Activated CD4-positive, CD25-positive, alpha-beta regulatory T cell treated with anti-CD3 and anti-CD28 coated beads, Interleukin-2, amount 50 U/mL, for 24 hours (primary cell): ENCODE measurements at regions not wholly inside any gene's neighbourhood (a gene's known extent, or its start where the extent isn't known, plus 50 kb on each side); places are given as distances from the start of the nearest gene placed in this dataset.
"Not testable (repeated sequence)": the region's sequence is repeated elsewhere in the genome, so short reads cannot be mapped to it uniquely, and the experiment has no call there.

Source experiments
- ATAC-seq, 2 donors: fragments of 150-1000 bp; cut with Tn5 transposase; one replicate each; pipeline ENCODE4 v1.10.0; 2021; ENCODE audit warnings: mild to moderate bottlenecking in 1 of 2, moderate library complexity in 1 of 2

- no peak for ATAC-seq
Observed at GRCh38 chr9:115672477-115673316, 480.9 kb upstream of the PAPPA start.

- no peak for ATAC-seq
Observed at GRCh38 chr9:115673599-115673998, 480.0 kb upstream of the PAPPA start.

- ATAC-seq, result no peak
Observed at GRCh38 chr9:115674091-115674490, 479.5 kb upstream of the PAPPA start.

GRCh38 chr9:115675834-115676233, 477.8 kb upstream of the PAPPA start:
- no peak for ATAC-seq

- no peak for ATAC-seq
Observed at GRCh38 chr9:115680231-115680630, 473.4 kb upstream of the PAPPA start.

- ATAC-seq, result no peak
Observed at GRCh38 chr9:115681585-115681984, 472.0 kb upstream of the PAPPA start.

- ATAC-seq, result no peak
Observed at GRCh38 chr9:115686069-115686468, 467.5 kb upstream of the PAPPA start.

GRCh38 chr9:115687356-115687755, 466.2 kb upstream of the PAPPA start:
- no peak for ATAC-seq

GRCh38 chr9:115689331-115689730, 464.3 kb upstream of the PAPPA start:
- no peak for ATAC-seq

GRCh38 chr9:115690786-115691496, 462.6 kb upstream of the PAPPA start:
- no peak for ATAC-seq

- no peak for ATAC-seq
Observed at GRCh38 chr9:115691693-115692092, 461.9 kb upstream of the PAPPA start.

GRCh38 chr9:115692868-115693267, 460.7 kb upstream of the PAPPA start:
- ATAC-seq, result not testable (repeated sequence)

- no peak for ATAC-seq
Observed at GRCh38 chr9:115694014-115694413, 459.6 kb upstream of the PAPPA start.

- no peak for ATAC-seq
Observed at GRCh38 chr9:115694991-115695390, 458.6 kb upstream of the PAPPA start.

GRCh38 chr9:115712981-115713380, 440.6 kb upstream of the PAPPA start:
- no peak for ATAC-seq

GRCh38 chr9:115715666-115716065, 437.9 kb upstream of the PAPPA start:
- no peak for ATAC-seq

GRCh38 chr9:115717298-115717697, 436.3 kb upstream of the PAPPA start:
- ATAC-seq, result no peak

- no peak for ATAC-seq
Observed at GRCh38 chr9:115717711-115718173, 435.8 kb upstream of the PAPPA start.

GRCh38 chr9:115730396-115730795, 423.2 kb upstream of the PAPPA start:
- ATAC-seq, result no peak

- ATAC-seq, result no peak
Observed at GRCh38 chr9:115730845-115731244, 422.7 kb upstream of the PAPPA start.

- ATAC-seq, result no peak
Observed at GRCh38 chr9:115733318-115734110, 420.1 kb upstream of the PAPPA start.

- no peak for ATAC-seq
Observed at GRCh38 chr9:115739096-115739875, 414.3 kb upstream of the PAPPA start.
